ENCODE measurements at regions not wholly inside any gene's neighbourhood (a gene's known extent, or its start where the extent isn't known, plus 50 kb on each side); places are given as distances from the start of the nearest gene placed in this dataset.

DNA sequence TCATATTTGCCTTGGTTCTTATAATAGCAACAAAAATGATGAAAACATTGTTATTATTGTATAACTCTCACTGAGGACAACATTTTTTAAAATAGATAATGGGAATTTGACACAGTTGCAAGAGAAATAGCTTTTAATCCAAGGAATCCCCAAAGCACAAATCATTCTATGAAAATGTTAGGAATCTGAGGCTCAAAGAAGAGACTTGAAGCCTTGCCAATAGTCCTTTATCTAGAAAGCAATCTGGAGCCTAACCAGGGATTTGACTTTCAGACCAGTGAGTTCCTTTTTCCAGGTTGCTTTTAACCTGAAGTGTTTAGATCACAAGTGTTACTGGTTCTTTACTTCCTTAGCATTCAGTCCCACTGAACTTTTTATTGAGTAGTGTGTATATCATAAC is 574.5 kb upstream of the ZEB2 start:
- DNase-seq (ENCODE audit: extremely low read depth, low read depth): no peak

DNA sequence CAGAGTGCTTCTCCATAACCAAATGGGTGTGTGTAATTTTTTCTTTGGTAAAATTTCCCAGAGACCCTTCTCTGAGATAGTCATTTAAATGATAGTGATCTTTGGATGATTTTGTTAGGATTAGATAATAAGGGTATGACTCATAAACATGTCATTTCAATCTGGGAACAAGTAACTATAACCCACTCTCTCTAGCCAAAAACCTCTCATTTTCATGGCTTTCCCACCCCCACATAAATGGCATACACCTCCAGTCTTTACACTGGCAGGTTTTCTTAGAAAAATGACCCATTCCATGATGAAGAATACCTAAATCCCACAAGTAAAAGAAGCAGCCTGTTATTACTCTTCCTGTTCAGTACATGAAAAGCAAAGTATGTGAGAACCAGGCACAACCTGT is 572.0 kb upstream of the ZEB2 start:
- DNase-seq (ENCODE audit: extremely low read depth, low read depth): no peak

DNA sequence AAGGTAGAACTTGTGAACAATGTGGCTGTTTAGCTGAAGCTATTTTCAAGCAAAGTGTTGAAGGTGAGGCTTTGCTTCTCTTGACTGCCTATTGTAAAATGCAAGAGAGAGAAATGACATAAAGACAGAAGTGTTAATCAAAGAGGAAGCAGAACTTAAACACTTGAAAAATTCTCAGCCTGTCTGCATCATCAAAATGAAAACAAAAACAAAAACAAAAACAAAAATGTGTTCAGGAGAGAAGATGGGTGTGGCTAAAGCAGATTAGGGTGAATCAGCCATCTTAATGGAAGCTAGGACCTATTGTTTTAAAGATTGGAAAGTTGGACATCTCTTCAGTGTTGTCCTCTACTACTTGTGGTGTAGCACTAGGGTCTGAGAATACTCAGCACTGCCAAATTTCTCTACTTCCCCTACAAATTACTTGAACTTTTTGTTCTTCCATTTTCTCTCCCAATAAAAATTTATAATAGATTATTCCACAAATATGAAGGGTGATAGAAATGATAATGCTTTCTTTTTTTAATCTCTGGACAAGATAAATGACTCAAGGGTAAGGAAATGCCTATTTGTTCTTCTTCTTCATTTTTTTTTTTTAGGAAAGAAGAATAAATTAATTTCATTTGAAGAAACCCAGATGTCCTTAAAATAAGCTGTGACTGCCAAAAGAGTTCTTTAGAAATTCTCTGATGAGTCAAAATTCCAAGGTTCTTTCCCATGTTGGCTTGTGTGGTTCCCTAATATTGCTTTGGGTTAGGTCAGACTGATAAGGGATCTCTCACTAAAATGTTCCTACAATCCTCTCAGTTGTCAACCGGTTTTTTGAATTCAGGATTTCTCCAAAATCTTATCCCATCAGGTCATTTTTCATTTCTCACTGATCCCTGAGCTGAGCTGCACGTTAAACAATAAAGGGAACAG is 571.2 kb upstream of the ZEB2 start:
- DNase-seq (ENCODE audit: extremely low read depth, low read depth): no peak

- no peak for DNase-seq (ENCODE audit: extremely low read depth, low read depth)
Measured at GRCh38 chr2:145088756-145089155, 568.8 kb upstream of the ZEB2 start.

- DNase-seq (ENCODE audit: extremely low read depth, low read depth): no peak
Measured at GRCh38 chr2:145086910-145087309, 567.0 kb upstream of the ZEB2 start.

GRCh38 chr2:145085612-145086011 is 565.7 kb upstream of the ZEB2 start:
- no peak for DNase-seq (ENCODE audit: extremely low read depth, low read depth)

DNA sequence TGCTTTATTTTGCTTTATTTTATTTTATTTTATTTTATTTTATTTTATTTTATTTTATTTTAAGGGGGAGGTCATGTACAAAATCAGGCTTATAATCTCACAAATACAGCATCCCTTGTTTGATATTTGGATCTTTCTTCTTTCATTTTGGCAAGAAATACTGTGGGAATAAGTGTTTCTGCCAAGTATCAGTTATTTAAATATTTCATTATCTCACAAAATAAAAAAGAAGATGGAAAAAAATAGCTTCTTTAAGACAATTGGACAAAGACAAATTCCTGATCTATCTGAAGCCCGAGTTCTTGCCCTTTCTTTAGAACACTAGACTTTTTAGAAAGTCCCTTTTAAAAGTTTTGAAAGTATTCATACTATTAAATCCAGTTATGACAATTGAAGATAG is 560.5 kb upstream of the ZEB2 start:
- DNase-seq (ENCODE audit: extremely low read depth, low read depth): no peak

DNA sequence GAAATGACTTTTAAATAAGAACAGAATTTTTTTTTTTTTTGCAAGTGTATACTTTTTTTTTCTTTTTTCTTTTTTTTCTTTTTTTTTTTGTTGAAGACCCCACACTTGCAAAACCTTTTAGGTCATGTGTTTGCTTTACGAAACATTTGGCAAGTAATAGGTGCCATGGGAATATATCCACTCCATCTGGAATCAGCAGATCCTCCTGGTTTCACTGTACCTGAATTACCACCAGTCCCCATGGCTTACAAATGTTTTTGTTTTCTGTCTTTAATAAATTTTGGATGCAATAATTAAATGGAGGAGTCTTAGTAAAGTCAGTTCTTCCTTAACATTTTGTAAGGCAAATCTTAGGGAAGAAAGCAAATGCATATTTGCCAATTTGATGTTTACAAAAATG is 559.7 kb upstream of the ZEB2 start:
- no peak for DNase-seq (ENCODE audit: extremely low read depth, low read depth)

- DNase-seq (ENCODE audit: extremely low read depth, low read depth): no peak
Measured at GRCh38 chr2:145078923-145079322, 559.0 kb upstream of the ZEB2 start.

- DNase-seq (ENCODE audit: extremely low read depth, low read depth): no peak
Measured at GRCh38 chr2:145076085-145076484, 556.2 kb upstream of the ZEB2 start.

DNA sequence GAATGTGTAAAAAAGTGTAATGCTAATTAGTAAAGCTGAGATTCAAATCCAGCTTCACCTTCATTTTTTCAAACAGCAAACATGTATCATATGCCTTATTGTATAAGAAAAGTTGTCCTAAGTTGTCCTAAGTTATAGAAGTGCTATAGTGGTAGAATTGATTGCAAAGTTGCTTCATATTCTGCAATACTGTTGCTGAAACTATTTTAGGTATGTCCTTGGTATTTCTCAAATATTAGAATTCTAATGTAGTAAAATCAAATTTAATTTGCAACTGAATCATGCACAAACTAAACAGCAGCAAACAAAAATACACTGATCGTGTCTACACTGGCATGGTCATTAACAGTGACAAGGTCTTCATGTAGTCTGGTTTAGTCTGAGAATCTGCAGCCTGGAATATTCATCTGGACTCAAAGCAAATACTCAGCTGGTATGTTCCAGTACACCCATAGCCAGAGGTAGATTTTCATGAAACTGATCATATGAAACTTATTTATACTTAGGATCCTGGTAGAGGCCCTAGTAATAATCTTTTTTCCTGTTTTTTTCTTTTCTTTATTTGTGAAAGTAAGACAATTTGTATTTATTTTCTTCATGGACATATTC is 555.6 kb upstream of the ZEB2 start:
- no peak for DNase-seq (ENCODE audit: extremely low read depth, low read depth)

- DNase-seq (ENCODE audit: extremely low read depth, low read depth): no peak
Measured at GRCh38 chr2:145070703-145071102, 550.8 kb upstream of the ZEB2 start.

DNA sequence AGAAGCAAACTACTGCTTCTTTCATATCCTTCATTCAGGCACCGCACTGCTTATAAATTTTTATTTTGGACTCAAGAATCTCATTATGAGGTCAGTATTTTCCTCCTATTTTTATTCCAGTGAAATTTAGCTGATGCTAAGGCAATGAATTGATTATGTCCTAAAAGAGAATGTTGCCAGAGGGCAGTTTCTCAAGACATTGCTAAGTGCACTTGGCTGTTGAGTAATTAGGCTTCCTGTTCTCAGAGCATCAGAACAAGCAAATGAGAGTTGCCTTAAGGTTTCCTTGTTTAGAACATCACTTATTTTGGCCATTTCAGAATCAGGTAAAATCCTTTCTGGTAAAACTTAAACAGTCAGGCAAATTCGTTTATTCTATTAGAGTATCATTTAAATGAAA is 548.6 kb upstream of the ZEB2 start:
- DNase-seq (ENCODE audit: extremely low read depth, low read depth): peak; percentile 83

GRCh38 chr2:145067549-145068030 is 547.7 kb upstream of the ZEB2 start:
- DNase-seq (ENCODE audit: extremely low read depth, low read depth): peak; percentile 92

- DNase-seq (ENCODE audit: extremely low read depth, low read depth): peak; percentile 90
Measured at GRCh38 chr2:145066856-145067548, 547.1 kb upstream of the ZEB2 start.

- peak; percentile 57 for DNase-seq (ENCODE audit: extremely low read depth, low read depth)
Measured at GRCh38 chr2:145066151-145066661, 546.3 kb upstream of the ZEB2 start.

- peak; percentile 45 for DNase-seq (ENCODE audit: extremely low read depth, low read depth)
Measured at GRCh38 chr2:145065342-145065741, 545.4 kb upstream of the ZEB2 start.

DNA sequence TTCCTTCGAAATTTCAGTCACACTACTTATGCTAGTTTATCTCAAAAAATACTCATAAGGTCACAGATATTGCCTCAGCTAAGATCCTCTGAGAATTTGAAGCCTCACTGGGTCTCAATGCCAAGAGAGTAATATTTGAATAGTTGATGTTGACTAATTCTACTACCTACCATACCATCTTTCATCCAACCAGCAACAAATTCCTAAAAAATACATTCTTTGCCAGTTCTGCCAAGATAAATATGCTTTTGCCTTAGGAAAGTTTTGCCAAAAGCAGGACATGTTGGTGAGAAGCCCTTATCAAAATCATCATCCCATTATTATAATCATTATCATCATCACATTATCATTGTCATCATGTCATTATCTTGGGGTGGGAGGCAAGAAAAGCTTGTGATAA is 544.6 kb upstream of the ZEB2 start:
- peak; percentile 76 for DNase-seq (ENCODE audit: extremely low read depth, low read depth)

DNA sequence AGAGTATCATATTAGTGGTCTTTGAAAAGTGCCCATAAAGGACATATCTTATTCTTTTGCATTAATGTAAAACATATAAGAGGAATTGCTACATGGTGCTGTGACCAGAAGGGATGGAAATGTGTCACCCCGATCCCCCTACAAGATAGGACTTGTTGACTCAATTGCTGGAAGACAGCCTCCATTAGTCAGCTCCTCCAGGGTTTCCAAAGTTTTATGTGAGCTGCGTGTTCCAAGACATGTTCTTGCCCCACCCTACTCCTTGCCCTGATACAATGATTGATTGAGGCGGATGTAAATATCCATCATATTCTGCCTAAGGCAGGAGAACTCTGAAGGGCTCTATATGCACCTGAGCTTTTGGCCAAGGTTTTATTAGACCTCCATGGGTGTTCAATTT is 541.0 kb upstream of the ZEB2 start:
- DNase-seq (ENCODE audit: extremely low read depth, low read depth): no peak

GRCh38 chr2:145059914-145060313 is 540.0 kb upstream of the ZEB2 start:
- DNase-seq (ENCODE audit: extremely low read depth, low read depth): no peak

GRCh38 chr2:145059343-145059742 is 539.4 kb upstream of the ZEB2 start:
- DNase-seq (ENCODE audit: extremely low read depth, low read depth): no peak

Measured in NCI-H460 (cell line).